GM06990 (cell line): ENCODE measurements at regions not wholly inside any gene's neighbourhood (a gene's known extent, or its start where the extent isn't known, plus 50 kb on each side); places are given as distances from the start of the nearest gene placed in this dataset.

Experiments used
- DNase-seq: peaks from one replicate; pipeline ENCODE4 v3.0.0-alpha.2; 2011; ENCODE audit not compliant: insufficient read length; ENCODE audit errors: extremely low read depth
- H3K27me3 ChIP-seq: replicated peaks from 2 replicates; pipeline ENCODE4 v1.6.0; 2011; ENCODE audit warnings: low read length; ENCODE audit not compliant: control insufficient read depth, insufficient read depth
- H3K36me3 ChIP-seq: 2 replicates; pipeline ENCODE4 v1.5.1; 2011; ENCODE audit warnings: low read length; ENCODE audit not compliant: control insufficient read depth, insufficient read depth
- H3K4me3 ChIP-seq: replicated peaks from 2 replicates; pipeline ENCODE4 v1.5.1; 2011; ENCODE audit warnings: low read depth, mild to moderate bottlenecking, control low read depth, low read length
- CTCF ChIP-seq: IDR thresholded peaks from 2 replicates; pipeline ENCODE4 v1.5.1; 2011; ENCODE audit warnings: low read length, control low read depth, mild to moderate bottlenecking, inconsistent platforms; ENCODE audit not compliant: insufficient read depth, poor library complexity, severe bottlenecking

DNA sequence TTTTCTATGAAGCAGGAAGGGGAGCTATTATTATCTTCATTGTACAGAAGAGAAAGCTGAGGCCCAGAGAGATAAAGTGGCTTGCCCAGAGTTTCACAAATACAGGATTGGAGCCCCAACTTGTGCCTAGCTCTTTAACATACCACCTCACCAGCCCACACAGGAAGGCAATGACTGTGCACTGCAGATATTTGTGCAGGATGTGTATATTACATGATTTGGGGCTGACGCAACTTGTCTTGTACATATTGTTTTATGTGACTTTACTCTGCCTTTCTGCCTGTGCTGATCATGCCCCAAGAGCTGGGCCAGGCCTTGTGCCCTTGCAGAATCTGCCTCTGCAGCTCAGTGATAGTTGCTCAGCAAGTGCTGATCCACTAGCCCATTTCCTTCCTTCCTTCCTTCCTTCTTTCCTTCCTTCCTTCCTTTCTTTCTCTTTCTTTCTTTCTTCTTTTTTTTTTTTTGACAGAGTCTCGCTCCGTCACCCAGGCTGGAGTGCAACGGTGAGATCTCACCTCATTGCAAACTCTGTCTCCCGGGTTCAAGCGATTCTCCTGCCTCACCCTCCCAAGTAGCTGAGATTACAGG lies 106.6 kb upstream of the TBCA start:
- Histone ChIP-seq H3K4me3 (no peak overlapping the region), H3K36me3 (no peaks in the 10 kb centered on the region), H3K27me3 (no peaks in the 10 kb centered on the region)
- DNase-seq = no peak
- TF ChIP-seq CTCF = no peak

- H3K4me3 ChIP-seq = no peak overlapping the region
- H3K36me3 ChIP-seq = no peaks in the 10 kb centered on the region
- no peaks in the 10 kb centered on the region for H3K27me3 ChIP-seq
- no peak for DNase-seq
- TF ChIP-seq CTCF = no peak
These were observed 105.4 kb upstream of the TBCA start for GRCh38 chr5:77881528-77881927.

DNA sequence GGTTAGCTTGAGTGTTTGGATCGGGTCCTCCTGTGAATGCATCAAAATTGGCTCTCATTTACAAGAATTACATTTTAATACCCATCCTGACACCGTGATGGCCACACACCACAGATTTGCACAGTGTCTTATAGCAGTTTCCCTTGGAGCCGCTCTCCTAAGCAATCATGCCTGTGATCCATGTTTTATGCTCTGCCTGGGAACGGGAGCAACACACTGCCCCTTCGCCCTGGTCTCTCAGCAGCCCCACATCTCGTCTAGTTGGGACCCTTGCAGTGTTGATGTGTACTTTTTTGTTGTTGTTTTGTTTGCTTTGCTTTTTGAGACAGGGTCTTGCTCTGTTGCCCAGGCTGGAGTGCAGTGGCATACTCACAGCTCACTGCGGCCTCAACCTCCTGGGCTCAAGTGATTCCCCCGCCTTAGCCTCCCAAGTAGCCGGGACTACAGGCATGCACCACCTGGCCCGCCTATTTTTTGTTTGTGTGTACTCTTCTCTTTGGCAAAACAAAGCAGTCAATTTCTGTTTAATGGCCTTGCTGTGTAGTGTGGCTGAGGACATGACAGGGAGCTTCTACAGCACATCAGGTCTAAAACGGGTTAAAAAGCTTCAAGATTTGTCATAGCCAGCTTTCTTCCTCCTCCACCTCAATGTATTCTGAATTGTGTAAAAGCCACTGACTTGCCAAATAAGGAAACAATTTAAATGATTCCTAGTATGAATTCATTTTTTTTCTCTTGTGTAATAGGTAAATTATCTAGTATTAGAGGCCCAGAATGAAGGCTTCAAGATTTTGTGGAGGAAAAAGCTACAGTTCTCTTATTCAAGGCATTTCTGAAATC lies 101.6 kb upstream of the TBCA start:
- no peak for DNase-seq
- no peaks in the 10 kb centered on the region for H3K36me3 ChIP-seq
- no peak for TF ChIP-seq CTCF
- H3K27me3 ChIP-seq = no peaks in the 10 kb centered on the region
- no peak overlapping the region for H3K4me3 ChIP-seq

GRCh38 chr5:77876862-77877502 lies 100.8 kb upstream of the TBCA start:
- no peak for TF ChIP-seq CTCF
- no peak overlapping the region for H3K4me3 ChIP-seq
- no peaks in the 10 kb centered on the region for H3K27me3 ChIP-seq
- H3K36me3 ChIP-seq = no peaks in the 10 kb centered on the region
- DNase-seq = no peak

GRCh38 chr5:77876316-77876715 lies 100.2 kb upstream of the TBCA start:
- DNase-seq = no peak
- H3K36me3 ChIP-seq = no peaks in the 10 kb centered on the region
- no peak overlapping the region for H3K4me3 ChIP-seq
- TF ChIP-seq CTCF = no peak
- no peaks in the 10 kb centered on the region for H3K27me3 ChIP-seq
